Choroid plexus epithelial cell (primary cell): ENCODE measurements at regions not wholly inside any gene's neighbourhood (a gene's known extent, or its start where the extent isn't known, plus 50 kb on each side); places are given as distances from the start of the nearest gene placed in this dataset.

Experiments used
- DNase-seq: peaks from one replicate; pipeline ENCODE4 v3.0.0-alpha.2; 2010; ENCODE audit warnings: low read depth
- H3K4me3 ChIP-seq: 2 replicates; pipeline ENCODE4 v1.5.1; 2011; ENCODE audit warnings: low read depth, mild to moderate bottlenecking, control low read depth, low read length, moderate library complexity
- TF ChIP-seq, protein P1 (sequence below): conservative IDR thresholded peaks from 2 replicates; pipeline ENCODE4 v1.5.1; 2011; ENCODE audit warnings: low read depth, mild to moderate bottlenecking, control low read depth, inconsistent platforms, low read length, moderate library complexity

DNA sequence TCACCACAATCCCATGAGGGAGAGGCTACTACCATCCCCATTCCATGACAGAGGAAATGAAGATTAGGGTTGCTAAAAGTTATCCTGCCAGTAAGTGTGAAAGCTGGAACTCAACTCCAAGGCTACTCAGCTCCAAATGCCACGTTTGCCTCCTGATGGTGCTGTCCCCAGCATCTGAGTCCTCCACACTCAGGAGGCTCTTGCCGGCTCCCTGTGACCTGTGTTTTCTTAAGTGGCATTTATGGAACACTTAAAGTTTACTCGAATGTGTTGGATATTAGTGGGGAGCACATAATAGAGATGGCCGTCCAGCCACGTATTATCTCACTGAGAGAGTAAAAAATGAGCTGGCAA is 267.9 kb downstream of the CBLN1 start:
- no peak overlapping the region for H3K4me3 ChIP-seq
- TF ChIP-seq, protein P1, sequence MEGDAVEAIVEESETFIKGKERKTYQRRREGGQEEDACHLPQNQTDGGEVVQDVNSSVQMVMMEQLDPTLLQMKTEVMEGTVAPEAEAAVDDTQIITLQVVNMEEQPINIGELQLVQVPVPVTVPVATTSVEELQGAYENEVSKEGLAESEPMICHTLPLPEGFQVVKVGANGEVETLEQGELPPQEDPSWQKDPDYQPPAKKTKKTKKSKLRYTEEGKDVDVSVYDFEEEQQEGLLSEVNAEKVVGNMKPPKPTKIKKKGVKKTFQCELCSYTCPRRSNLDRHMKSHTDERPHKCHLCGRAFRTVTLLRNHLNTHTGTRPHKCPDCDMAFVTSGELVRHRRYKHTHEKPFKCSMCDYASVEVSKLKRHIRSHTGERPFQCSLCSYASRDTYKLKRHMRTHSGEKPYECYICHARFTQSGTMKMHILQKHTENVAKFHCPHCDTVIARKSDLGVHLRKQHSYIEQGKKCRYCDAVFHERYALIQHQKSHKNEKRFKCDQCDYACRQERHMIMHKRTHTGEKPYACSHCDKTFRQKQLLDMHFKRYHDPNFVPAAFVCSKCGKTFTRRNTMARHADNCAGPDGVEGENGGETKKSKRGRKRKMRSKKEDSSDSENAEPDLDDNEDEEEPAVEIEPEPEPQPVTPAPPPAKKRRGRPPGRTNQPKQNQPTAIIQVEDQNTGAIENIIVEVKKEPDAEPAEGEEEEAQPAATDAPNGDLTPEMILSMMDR, result no peak
- no peak for DNase-seq

DNA sequence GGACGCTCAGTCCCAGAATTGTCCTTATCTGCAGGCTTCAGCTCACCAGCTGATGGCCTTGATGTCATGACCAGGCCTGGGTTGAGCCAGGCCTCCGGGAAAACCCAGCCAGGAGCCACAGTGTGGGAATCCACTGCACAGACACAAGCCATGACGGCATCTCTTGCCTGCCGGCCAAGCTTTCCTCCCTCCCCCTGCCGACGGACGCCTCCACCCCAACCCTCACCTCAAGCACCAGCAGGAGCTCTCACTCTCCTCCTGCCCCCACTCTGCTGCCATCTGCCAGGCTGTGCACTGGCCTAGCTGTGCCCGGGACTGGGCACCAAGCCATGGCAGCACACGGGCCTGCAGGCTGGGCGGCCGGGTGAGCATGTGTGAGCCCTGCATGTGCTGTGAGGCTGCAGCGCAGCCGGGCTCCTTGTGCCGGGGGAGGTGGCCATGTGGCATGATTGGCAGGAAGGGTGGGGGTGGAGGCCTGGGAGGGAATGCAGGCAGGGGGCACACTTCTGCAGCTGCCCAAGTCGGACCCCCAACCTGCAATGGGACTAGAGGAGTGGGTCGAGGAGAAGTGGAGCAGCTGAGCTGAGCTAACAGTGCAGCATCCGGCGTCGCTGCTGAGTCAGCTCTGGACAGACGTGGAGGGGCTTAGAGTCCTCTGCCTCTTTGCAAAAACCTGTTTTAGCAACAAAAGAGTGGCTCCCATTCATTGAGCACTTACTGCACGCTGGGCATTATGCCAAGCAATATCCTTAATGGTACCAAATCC is 268.5 kb downstream of the CBLN1 start:
- H3K4me3 ChIP-seq, result no peak overlapping the region
- DNase-seq, result no peak
- TF ChIP-seq, protein P1, result no peak

DNA sequence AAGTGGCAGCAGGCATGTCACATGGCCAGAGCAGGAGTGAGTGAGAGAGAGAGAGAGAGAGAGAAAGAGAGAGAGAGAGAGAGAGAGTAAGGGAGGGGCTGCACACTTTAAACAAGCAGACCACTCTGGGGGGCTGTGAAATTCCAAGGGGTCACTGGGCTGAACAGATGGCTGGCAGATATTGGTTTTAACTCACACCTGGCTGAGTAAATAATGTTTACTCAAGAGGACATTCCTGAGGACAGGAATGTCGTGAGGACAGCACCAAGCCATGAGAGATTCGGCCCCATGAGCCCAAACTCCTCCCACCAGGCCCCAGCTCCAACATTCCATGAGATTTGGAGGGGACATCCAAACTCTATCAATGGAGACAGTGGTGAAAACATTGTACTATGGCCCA is 269.7 kb downstream of the CBLN1 start:
- TF ChIP-seq, protein P1, result no peak
- no peak for DNase-seq
- no peak overlapping the region for H3K4me3 ChIP-seq

DNA sequence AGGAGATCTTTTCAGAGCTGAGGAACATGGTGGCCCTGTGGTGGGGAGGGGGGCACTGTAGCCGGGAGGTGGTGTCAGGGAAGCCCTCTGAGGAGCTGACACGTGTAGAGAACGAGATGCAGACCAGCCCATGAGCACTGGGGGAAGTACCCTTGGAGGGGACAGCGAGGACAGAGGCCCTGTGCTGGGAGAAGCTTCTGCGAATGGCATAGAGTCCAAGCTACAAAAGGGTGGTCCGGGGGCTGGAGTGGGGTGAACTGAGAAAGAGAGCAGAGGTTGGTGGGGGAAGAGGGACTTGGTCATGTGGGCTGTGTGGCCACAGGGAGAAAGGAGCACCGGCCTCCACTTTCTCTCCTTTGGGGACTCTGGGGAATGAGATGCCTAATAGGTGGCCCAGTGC is 270.8 kb downstream of the CBLN1 start:
- no peak overlapping the region for H3K4me3 ChIP-seq
- DNase-seq, result no peak
- TF ChIP-seq, protein P1, result no peak

DNA sequence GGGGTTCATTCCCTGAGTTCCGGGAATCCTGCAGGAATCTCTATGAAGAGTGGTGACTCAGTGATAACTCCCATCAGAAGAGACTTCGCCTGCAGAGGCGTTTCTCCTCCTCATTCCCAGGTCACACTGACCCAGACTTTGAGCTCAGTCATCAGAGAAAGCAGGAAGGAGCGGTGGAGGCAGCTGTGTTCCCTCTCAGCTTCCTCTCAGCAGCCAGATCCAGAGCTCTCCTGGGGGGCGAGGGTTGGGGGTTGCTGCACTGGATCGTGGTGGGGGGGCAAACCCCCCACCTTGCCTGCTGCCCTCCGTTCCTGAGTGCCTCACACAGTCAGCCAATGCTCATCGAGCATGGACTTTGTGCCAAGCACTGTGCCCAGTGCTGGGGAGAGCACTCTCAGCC is 271.2 kb downstream of the CBLN1 start:
- H3K4me3 ChIP-seq, result no peak overlapping the region
- no peak for DNase-seq
- TF ChIP-seq, protein P1, result no peak

DNA sequence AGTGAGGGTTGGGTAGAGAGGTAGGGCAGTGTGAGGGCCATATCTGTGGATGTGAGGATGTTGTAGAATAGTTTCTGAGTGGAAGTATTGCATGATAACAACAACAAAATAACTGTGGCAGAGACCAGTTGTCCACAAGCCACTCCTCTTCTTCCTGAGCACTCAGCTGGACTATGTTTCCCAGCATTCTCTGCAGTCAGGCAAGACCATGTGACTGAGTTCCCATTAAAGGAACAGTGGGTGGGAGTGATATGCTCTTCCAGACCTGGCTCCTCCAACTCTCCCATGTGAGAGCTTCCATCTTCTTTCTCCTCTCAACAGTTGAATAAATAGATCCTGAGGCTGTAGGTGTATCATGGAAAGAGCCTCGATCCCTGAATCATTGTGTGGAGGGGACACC is 272.4 kb downstream of the CBLN1 start:
- TF ChIP-seq, protein P1, result no peak

DNA sequence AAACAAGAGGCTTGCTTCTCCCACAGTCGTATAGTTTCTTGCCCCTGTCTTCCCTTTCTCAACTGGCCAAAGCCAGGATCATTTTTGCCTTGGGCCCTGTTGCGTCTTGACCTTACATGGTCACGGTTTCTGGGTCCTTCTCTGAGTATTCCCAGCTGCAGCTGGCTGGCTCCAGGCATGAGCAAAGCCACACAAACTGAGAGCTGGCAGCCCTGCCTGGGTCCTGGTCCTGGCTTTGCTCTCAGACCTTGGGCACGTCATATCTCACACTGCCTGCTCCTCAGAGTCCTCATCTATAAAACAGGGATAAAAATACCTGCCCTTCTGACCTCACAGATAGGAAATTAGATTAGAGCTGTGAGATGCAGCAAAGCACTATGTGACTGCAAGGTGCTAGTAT is 277.6 kb downstream of the CBLN1 start:
- H3K4me3 ChIP-seq, result no peak overlapping the region
- TF ChIP-seq, protein P1, result no peak
- DNase-seq, result no peak

More for the DNA sequence above, 272.4 kb downstream of the CBLN1 start:
- no peak for DNase-seq
- no peak overlapping the region for H3K4me3 ChIP-seq
